C4-2B (cell line): ENCODE measurements at regions not wholly inside any gene's neighbourhood (a gene's known extent, or its start where the extent isn't known, plus 50 kb on each side); places are given as distances from the start of the nearest gene placed in this dataset.

Source experiments
- CTCF ChIP-seq: fragments of 450-650 bp; conservative IDR thresholded peaks from 2 replicates; pipeline ENCODE4 v1.5.1; 2017; ENCODE audit warnings: mild to moderate bottlenecking
- ZFX ChIP-seq: fragments of 450-650 bp; IDR thresholded peaks from 2 replicates; pipeline ENCODE4 v1.6.1; 2017

- TF ChIP-seq CTCF, result no peak
- TF ChIP-seq ZFX, result no peak
These were observed 673.2 kb downstream of the UQCRFS1 start for GRCh38 chr19:28539759-28540158.
